Sigmoid colon (tissue), 4 donors: ENCODE measurements at regions not wholly inside any gene's neighbourhood (a gene's known extent, or its start where the extent isn't known, plus 50 kb on each side); places are given as distances from the start of the nearest gene placed in this dataset.

ENCODE experiments used
- POLR2A ChIP-seq, 2 donors: fragments of 450-650 bp; IDR thresholded peaks; one replicate each; pipeline ENCODE4 v1.6.1; 2016; ENCODE audit warnings: antibody characterized with exemption in 2 of 2, mild to moderate bottlenecking in 2 of 2, moderate library complexity in 2 of 2
- POLR2AphosphoS5 ChIP-seq, 4 donors: sonication (generic); formaldehyde crosslinking; IDR thresholded peaks; one replicate each; pipeline ENCODE4 v1.6.1; 2017; ENCODE audit warnings: antibody characterized with exemption in 4 of 4
- TF ChIP-seq, protein P1 (sequence below), 4 experiments: fragments of 450-650 bp in 3 of 4; fragments of 200-600 bp in 1 of 4; IDR thresholded peaks; one replicate each; pipeline ENCODE4 v1.5.1; 2016 to 2019; ENCODE audit warnings: antibody characterized with exemption in 4 of 4, mild to moderate bottlenecking in 3 of 4, moderate library complexity in 2 of 4

DNA sequence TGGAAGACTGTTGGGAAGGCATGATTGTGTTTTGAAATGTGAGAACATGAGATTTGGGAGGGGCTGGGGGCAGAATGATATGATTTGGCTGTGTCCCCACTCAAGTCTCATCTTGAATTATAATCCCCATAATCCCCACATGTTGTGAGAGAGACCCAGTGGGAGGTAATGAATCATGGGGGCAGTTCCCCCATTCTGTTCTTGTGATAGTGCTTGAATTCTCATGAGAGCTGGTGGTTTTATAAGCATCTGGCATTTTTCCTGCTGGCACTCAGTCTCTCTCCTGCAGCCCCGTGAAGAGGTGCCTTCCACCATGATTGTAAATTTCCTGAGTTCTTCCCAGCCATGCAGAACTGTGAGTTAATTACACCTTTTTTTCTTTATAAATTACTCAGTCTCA is 430.5 kb downstream of the OTOL1 start:
- TF ChIP-seq, protein P1, sequence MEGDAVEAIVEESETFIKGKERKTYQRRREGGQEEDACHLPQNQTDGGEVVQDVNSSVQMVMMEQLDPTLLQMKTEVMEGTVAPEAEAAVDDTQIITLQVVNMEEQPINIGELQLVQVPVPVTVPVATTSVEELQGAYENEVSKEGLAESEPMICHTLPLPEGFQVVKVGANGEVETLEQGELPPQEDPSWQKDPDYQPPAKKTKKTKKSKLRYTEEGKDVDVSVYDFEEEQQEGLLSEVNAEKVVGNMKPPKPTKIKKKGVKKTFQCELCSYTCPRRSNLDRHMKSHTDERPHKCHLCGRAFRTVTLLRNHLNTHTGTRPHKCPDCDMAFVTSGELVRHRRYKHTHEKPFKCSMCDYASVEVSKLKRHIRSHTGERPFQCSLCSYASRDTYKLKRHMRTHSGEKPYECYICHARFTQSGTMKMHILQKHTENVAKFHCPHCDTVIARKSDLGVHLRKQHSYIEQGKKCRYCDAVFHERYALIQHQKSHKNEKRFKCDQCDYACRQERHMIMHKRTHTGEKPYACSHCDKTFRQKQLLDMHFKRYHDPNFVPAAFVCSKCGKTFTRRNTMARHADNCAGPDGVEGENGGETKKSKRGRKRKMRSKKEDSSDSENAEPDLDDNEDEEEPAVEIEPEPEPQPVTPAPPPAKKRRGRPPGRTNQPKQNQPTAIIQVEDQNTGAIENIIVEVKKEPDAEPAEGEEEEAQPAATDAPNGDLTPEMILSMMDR (IDR thresholded peaks at IDR 0.05): no peak
- TF ChIP-seq POLR2AphosphoS5 (IDR thresholded peaks at IDR 0.05): no peak
- TF ChIP-seq POLR2A (IDR thresholded peaks at IDR 0.05): no peak
